Breast epithelium (tissue), 3 donors: ENCODE measurements at regions not wholly inside any gene's neighbourhood (a gene's known extent, or its start where the extent isn't known, plus 50 kb on each side); places are given as distances from the start of the nearest gene placed in this dataset.

Source experiments
- POLR2A ChIP-seq: fragments of 450-650 bp; IDR thresholded peaks from one replicate; pipeline ENCODE4 v1.6.1; 2016; ENCODE audit warnings: antibody characterized with exemption, mild to moderate bottlenecking, moderate library complexity
- POLR2AphosphoS5 ChIP-seq, 3 donors: sonication (generic); formaldehyde crosslinking; IDR thresholded peaks; one replicate each; pipeline ENCODE4 v1.6.1; 2017; ENCODE audit warnings: antibody characterized with exemption in 3 of 3
- TF ChIP-seq, protein P1 (sequence below), 3 donors: fragments of 450-650 bp; IDR thresholded peaks; one replicate each; pipeline ENCODE4 v1.5.1; 2016 to 2017; ENCODE audit warnings: antibody characterized with exemption in 3 of 3, mild to moderate bottlenecking in 3 of 3, moderate library complexity in 3 of 3

DNA sequence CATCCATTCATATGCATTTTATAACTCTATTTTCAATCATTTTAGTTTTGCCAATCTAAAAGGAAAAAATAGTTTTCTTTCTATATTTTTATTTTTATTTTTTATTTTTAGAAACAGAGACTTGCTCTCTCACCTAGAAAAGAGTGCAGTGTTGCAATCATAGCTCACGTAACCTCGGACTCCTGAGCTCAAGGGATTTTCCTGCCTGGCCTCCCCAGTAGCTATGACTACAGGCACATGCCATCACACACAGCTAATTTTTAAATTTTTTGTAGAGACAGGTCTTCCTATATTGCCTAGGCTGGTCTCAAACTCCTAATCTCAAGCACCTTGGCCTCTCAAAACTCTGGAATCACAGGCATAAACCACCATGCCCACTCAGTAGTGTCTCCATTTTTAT is 125.5 kb upstream of the XIRP2 start:
- TF ChIP-seq POLR2A: no peak
- TF ChIP-seq, protein P1, sequence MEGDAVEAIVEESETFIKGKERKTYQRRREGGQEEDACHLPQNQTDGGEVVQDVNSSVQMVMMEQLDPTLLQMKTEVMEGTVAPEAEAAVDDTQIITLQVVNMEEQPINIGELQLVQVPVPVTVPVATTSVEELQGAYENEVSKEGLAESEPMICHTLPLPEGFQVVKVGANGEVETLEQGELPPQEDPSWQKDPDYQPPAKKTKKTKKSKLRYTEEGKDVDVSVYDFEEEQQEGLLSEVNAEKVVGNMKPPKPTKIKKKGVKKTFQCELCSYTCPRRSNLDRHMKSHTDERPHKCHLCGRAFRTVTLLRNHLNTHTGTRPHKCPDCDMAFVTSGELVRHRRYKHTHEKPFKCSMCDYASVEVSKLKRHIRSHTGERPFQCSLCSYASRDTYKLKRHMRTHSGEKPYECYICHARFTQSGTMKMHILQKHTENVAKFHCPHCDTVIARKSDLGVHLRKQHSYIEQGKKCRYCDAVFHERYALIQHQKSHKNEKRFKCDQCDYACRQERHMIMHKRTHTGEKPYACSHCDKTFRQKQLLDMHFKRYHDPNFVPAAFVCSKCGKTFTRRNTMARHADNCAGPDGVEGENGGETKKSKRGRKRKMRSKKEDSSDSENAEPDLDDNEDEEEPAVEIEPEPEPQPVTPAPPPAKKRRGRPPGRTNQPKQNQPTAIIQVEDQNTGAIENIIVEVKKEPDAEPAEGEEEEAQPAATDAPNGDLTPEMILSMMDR (IDR thresholded peaks at IDR 0.05): no peak
- TF ChIP-seq POLR2AphosphoS5 (IDR thresholded peaks at IDR 0.05): no peak
